Liver (tissue), 3 donors: ENCODE measurements at regions not wholly inside any gene's neighbourhood (a gene's known extent, or its start where the extent isn't known, plus 50 kb on each side); places are given as distances from the start of the nearest gene placed in this dataset.

Experiments
- ATF3 ChIP-seq: IDR thresholded peaks from 2 replicates; pipeline ENCODE4 v1.6.1; 2016; ENCODE audit warnings: antibody characterized with exemption
- FOXA1 ChIP-seq: IDR thresholded peaks from 2 replicates; pipeline ENCODE4 v1.6.1; 2016; ENCODE audit warnings: antibody characterized with exemption
- GABPA ChIP-seq, 2 donors: IDR thresholded peaks in 1 of 2; conservative IDR thresholded peaks in 1 of 2; 2 replicates each; pipeline ENCODE4 v1.6.1; 2016; ENCODE audit warnings: antibody characterized with exemption in 2 of 2, mild to moderate bottlenecking in 1 of 2, moderate library complexity in 1 of 2
- REST ChIP-seq: IDR thresholded peaks from 2 replicates; pipeline ENCODE4 v1.6.1; 2016; ENCODE audit warnings: antibody characterized with exemption, mild to moderate bottlenecking
- TAF1 ChIP-seq: conservative IDR thresholded peaks from 2 replicates; pipeline ENCODE4 v1.6.1; 2016; ENCODE audit warnings: antibody characterized with exemption, mild to moderate bottlenecking
- YY1 ChIP-seq: IDR thresholded peaks from 2 replicates; pipeline ENCODE4 v1.6.1; 2016; ENCODE audit warnings: antibody characterized with exemption, mild to moderate bottlenecking
- TF ChIP-seq, protein P1 (sequence below): fragments of 150-350 bp; IDR thresholded peaks from 2 replicates; pipeline ENCODE4 v1.5.1; 2017; ENCODE audit warnings: improper control_type of control experiment, low read depth, low read length; ENCODE audit not compliant: missing input control
- TF ChIP-seq, protein P2 (sequence below): IDR thresholded peaks from 2 replicates; pipeline ENCODE4 v1.6.1; 2016; ENCODE audit warnings: antibody characterized with exemption
- TF ChIP-seq, protein P3 (sequence below): IDR thresholded peaks from 2 replicates; pipeline ENCODE4 v1.6.1; 2016; ENCODE audit warnings: antibody characterized with exemption
- donor health status: healthy.
- donor health status: healthy.

- TF ChIP-seq REST, result no peak
- no peak for TF ChIP-seq ATF3
- TF ChIP-seq, protein P1, sequence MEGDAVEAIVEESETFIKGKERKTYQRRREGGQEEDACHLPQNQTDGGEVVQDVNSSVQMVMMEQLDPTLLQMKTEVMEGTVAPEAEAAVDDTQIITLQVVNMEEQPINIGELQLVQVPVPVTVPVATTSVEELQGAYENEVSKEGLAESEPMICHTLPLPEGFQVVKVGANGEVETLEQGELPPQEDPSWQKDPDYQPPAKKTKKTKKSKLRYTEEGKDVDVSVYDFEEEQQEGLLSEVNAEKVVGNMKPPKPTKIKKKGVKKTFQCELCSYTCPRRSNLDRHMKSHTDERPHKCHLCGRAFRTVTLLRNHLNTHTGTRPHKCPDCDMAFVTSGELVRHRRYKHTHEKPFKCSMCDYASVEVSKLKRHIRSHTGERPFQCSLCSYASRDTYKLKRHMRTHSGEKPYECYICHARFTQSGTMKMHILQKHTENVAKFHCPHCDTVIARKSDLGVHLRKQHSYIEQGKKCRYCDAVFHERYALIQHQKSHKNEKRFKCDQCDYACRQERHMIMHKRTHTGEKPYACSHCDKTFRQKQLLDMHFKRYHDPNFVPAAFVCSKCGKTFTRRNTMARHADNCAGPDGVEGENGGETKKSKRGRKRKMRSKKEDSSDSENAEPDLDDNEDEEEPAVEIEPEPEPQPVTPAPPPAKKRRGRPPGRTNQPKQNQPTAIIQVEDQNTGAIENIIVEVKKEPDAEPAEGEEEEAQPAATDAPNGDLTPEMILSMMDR, result no peak
- no peak for TF ChIP-seq GABPA (IDR thresholded peaks at IDR 0.05 in 1 of 2, conservative IDR thresholded peaks at IDR 0.05 in 1 of 2)
- no peak for TF ChIP-seq FOXA1
- no peak for TF ChIP-seq YY1
- TF ChIP-seq, protein P2, sequence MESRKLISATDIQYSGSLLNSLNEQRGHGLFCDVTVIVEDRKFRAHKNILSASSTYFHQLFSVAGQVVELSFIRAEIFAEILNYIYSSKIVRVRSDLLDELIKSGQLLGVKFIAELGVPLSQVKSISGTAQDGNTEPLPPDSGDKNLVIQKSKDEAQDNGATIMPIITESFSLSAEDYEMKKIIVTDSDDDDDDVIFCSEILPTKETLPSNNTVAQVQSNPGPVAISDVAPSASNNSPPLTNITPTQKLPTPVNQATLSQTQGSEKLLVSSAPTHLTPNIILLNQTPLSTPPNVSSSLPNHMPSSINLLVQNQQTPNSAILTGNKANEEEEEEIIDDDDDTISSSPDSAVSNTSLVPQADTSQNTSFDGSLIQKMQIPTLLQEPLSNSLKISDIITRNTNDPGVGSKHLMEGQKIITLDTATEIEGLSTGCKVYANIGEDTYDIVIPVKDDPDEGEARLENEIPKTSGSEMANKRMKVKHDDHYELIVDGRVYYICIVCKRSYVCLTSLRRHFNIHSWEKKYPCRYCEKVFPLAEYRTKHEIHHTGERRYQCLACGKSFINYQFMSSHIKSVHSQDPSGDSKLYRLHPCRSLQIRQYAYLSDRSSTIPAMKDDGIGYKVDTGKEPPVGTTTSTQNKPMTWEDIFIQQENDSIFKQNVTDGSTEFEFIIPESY, result no peak
- TF ChIP-seq, protein P3, sequence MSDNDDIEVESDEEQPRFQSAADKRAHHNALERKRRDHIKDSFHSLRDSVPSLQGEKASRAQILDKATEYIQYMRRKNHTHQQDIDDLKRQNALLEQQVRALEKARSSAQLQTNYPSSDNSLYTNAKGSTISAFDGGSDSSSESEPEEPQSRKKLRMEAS, result no peak
- no peak for TF ChIP-seq TAF1
These were observed 101.7 kb downstream of the ARRDC3 start for GRCh38 chr5:91281401-91281800.
